B cell (primary cell): ENCODE measurements at regions not wholly inside any gene's neighbourhood (a gene's known extent, or its start where the extent isn't known, plus 50 kb on each side); places are given as distances from the start of the nearest gene placed in this dataset.

Source experiments
- ATAC-seq: fragments of 200-7000 bp; cut with Tn5 transposase; one replicate; pipeline ENCODE4 v1.10.0; 2021; ENCODE audit warnings: low read depth, mild to moderate bottlenecking, moderate number of reproducible peaks, moderate library complexity
- CTCF ChIA-PET: fragments of 350-600 bp; sonication (Branson Sonifier 250); formaldehyde crosslinking; loops from one replicate; lab custom pipeline; 2021; ENCODE audit warnings: antibody characterized with exemption, inconsistent platforms; lab: Charles Lee
- POLR2A ChIA-PET: fragments of 350-600 bp; sonication (Branson Sonifier 250); formaldehyde crosslinking; loops from one replicate; lab custom pipeline; 2021; ENCODE audit warnings: antibody characterized with exemption; lab: Charles Lee
- DNase-seq: peaks from one replicate; pipeline ENCODE4 v3.0.0; 2013
- H2AFZ ChIP-seq: 2 replicates; pipeline ENCODE4 v1.6.1; 2012; ENCODE audit warnings: mild to moderate bottlenecking, low read depth, low read length; ENCODE audit not compliant: insufficient read depth, poor library complexity, severe bottlenecking
- H3K27ac ChIP-seq, 2 donors: 1 replicate in 1 of 2; 2 replicates in 1 of 2; pipeline ENCODE4 v1.5.1; 2012 to 2013; ENCODE audit warnings: low read length in 2 of 2, mild to moderate bottlenecking in 2 of 2, moderate library complexity in 1 of 2
- H3K27me3 ChIP-seq, 4 experiments: fragments of 200-600 bp in 1 of 4; sonication (generic) in 1 of 4; replicated peaks in 1 of 4; 1 replicate in 2 of 4; 2 replicates in 2 of 4; pipeline versions ENCODE4 v1.6.1 to v1.7.0; 2013 to 2016; ENCODE audit warnings: low read length in 3 of 4, mild to moderate bottlenecking in 2 of 4, mixed read lengths in 1 of 4, moderate library complexity in 1 of 4; ENCODE audit not compliant: insufficient read depth in 4 of 4, control insufficient read depth in 3 of 4; ENCODE audit errors: control extremely low read depth in 1 of 4
- H3K36me3 ChIP-seq, 2 experiments: replicated peaks in 1 of 2; 1 replicate in 1 of 2; 2 replicates in 1 of 2; pipeline versions ENCODE4 v1.6.1 to v1.7.1; 2013; ENCODE audit warnings: low read length in 1 of 2; ENCODE audit not compliant: insufficient read depth in 2 of 2, control insufficient read depth in 1 of 2; ENCODE audit errors: control extremely low read depth in 1 of 2, extremely low read depth in 1 of 2
- H3K4me1 ChIP-seq, 2 donors: fragments of 200-600 bp in 1 of 2; sonication (generic) in 1 of 2; 1 replicate in 1 of 2; 2 replicates in 1 of 2; pipeline versions ENCODE4 v1.5.1 to v1.6.1; 2013 to 2017; ENCODE audit warnings: low read length in 2 of 2; ENCODE audit not compliant: control insufficient read depth in 2 of 2, insufficient read depth in 2 of 2
- H3K4me2 ChIP-seq: replicated peaks from 2 replicates; pipeline ENCODE3; 2012; ENCODE audit warnings: mild to moderate bottlenecking, low read depth, low read length; ENCODE audit not compliant: poor library complexity, severe bottlenecking
- H3K4me3 ChIP-seq, 5 experiments: fragments of 200-600 bp in 1 of 5; sonication (generic) in 1 of 5; 1 replicate in 3 of 5; 2 replicates in 2 of 5; pipeline versions ENCODE4 v1.5.1 to v1.7.0; 2011 to 2016; ENCODE audit warnings: low read length in 4 of 5, mild to moderate bottlenecking in 4 of 5, low read depth in 2 of 5, control low read depth in 1 of 5, moderate library complexity in 1 of 5; ENCODE audit not compliant: insufficient read depth in 1 of 5; ENCODE audit errors: control extremely low read depth in 1 of 5, extremely low read depth in 1 of 5
- H3K79me2 ChIP-seq: fragments of 200-600 bp; sonication (generic); one replicate; pipeline ENCODE4 v1.6.0; 2016; ENCODE audit warnings: low read length; ENCODE audit not compliant: control insufficient read depth, insufficient read depth
- H3K9ac ChIP-seq: fragments of 200-600 bp; sonication (generic); 2 replicates; pipeline ENCODE4 v1.6.1; 2017; ENCODE audit warnings: mild to moderate bottlenecking, low read length, moderate library complexity
- H3K9me3 ChIP-seq, 3 donors: one replicate each; pipeline versions ENCODE4 v1.6.1 to v1.7.1; 2013; ENCODE audit warnings: low read length in 2 of 3; ENCODE audit not compliant: control insufficient read depth in 2 of 3, insufficient read depth in 1 of 3; ENCODE audit errors: control extremely low read depth in 1 of 3
- H4K20me1 ChIP-seq: 2 replicates; pipeline ENCODE4 v1.6.0; 2012; ENCODE audit warnings: mild to moderate bottlenecking, low read length; ENCODE audit not compliant: insufficient read depth, control insufficient read depth, poor library complexity, severe bottlenecking
- H3K27ac Mint-ChIP-seq: one replicate; pipeline ENCODE4 v1.8.0; 2021; ENCODE audit warnings: mixed read lengths
- H3K27me3 Mint-ChIP-seq: one replicate; pipeline ENCODE4 v1.8.0; 2021; ENCODE audit warnings: mixed read lengths
- H3K4me1 Mint-ChIP-seq: one replicate; pipeline ENCODE4 v1.8.0; 2021; ENCODE audit warnings: mixed read lengths
- H3K4me3 Mint-ChIP-seq: one replicate; pipeline ENCODE4 v1.8.0; 2021; ENCODE audit warnings: mixed read lengths
- H3K9me3 Mint-ChIP-seq: one replicate; pipeline ENCODE4 v1.8.0; 2022; ENCODE audit warnings: mixed read lengths; ENCODE audit not compliant: insufficient read depth
- CTCF ChIP-seq: fragments of 200-600 bp; IDR thresholded peaks from one replicate; pipeline ENCODE4 v1.8.0; 2022; ENCODE audit warnings: antibody characterized with exemption, mild to moderate bottlenecking
- EZH2 ChIP-seq: IDR thresholded peaks from 2 replicates; pipeline ENCODE4 v1.6.1; 2012; ENCODE audit warnings: borderline replicate concordance, low read depth, mild to moderate bottlenecking, moderate library complexity, low read length; ENCODE audit not compliant: insufficient read depth, poor library complexity, severe bottlenecking
- WGBS: methylation state at CpG from one replicate; pipeline ENCODE4 v1.1.5; 2013; ENCODE audit warnings: missing lambda C conversion rate; ENCODE audit not compliant: insufficient coverage; 5-methylcytosine and 5-hydroxymethylcytosine counted together
- intact Hi-C: fragments of 100-400 bp; cut with micrococcal nuclease; formaldehyde crosslinking; loops from one replicate; pipeline ENCODE4 v1.10.0; 2022

- Histone ChIP-seq H3K4me1 (no peaks in the 10 kb centered on the region), H3K9ac (no peak overlapping the region), H3K27me3 (peaks cover 0 to 2% (median 0%) of the 10 kb centered on the region in 4 experiments), H3K36me3 (no peaks in the 10 kb centered on the region), H3K4me2 (no peak overlapping the region), H3K27ac (no peak overlapping the region), H2AFZ (no peak overlapping the region), H4K20me1 (no peaks in the 10 kb centered on the region), H3K4me3 (no peak overlapping the region), H3K9me3 (no peaks in the 10 kb centered on the region), H3K79me2 (no peaks in the 10 kb centered on the region)
- Mint-ChIP-seq H3K4me3 (no peak overlapping the region), H3K9me3 (no peaks in the 10 kb centered on the region), H3K4me1 (no peaks in the 10 kb centered on the region), H3K27me3 (no peaks in the 10 kb centered on the region), H3K27ac (no peak overlapping the region)
- WGBS = no CpG with 5 or more reads among the region's 3 CpGs
- ChIA-PET CTCF (no interaction called here), POLR2A (no interaction called here)
- intact Hi-C loops = no loop called here
- no peak for DNase-seq
- TF ChIP-seq CTCF (no peak), EZH2 (no peak)
- ATAC-seq = no peak
These were observed 191.5 kb downstream of the KLHL28 start for GRCh38 chr14:44770201-44770600.

- no peaks in the 10 kb centered on the region for H3K9me3 ChIP-seq
- no peak overlapping the region for H3K4me2 ChIP-seq
- H3K27ac Mint-ChIP-seq = no peak overlapping the region
- no peaks in the 10 kb centered on the region for H3K79me2 ChIP-seq
- no peaks in the 10 kb centered on the region for H3K36me3 ChIP-seq
- POLR2A ChIA-PET = no interaction called here
- no peaks in the 10 kb centered on the region for H3K27me3 Mint-ChIP-seq
- H3K4me1 Mint-ChIP-seq = no peaks in the 10 kb centered on the region
- WGBS = no CpG with 5 or more reads among the region's 1 CpG
- CTCF ChIA-PET = no interaction called here
- intact Hi-C loops = no loop called here
- H2AFZ ChIP-seq = no peak overlapping the region
- peaks cover 0 to 2% (median 0%) of the 10 kb centered on the region in 4 experiments for H3K27me3 ChIP-seq
- no peak overlapping the region for H3K27ac ChIP-seq
- no peak for TF ChIP-seq EZH2
- no peak for TF ChIP-seq CTCF
- no peak for ATAC-seq
- DNase-seq = no peak
- H3K4me3 Mint-ChIP-seq = no peak overlapping the region
- H3K4me1 ChIP-seq = no peaks in the 10 kb centered on the region
- H3K4me3 ChIP-seq = no peak overlapping the region
- no peak overlapping the region for H3K9ac ChIP-seq
- H3K9me3 Mint-ChIP-seq = no peaks in the 10 kb centered on the region
- H4K20me1 ChIP-seq = no peaks in the 10 kb centered on the region
These were observed 192.8 kb downstream of the KLHL28 start for GRCh38 chr14:44768935-44769334.
